Endothelial cell of umbilical vein (primary cell): ENCODE measurements at regions not wholly inside any gene's neighbourhood (a gene's known extent, or its start where the extent isn't known, plus 50 kb on each side); places are given as distances from the start of the nearest gene placed in this dataset.
"Not testable (repeated sequence)": the region's sequence is repeated elsewhere in the genome, so short reads cannot be mapped to it uniquely, and the experiment has no call there.

Experiments
- BruUV-seq: library from RNA; stranded (reverse); fragments of 400-500 nt; replicated peaks from 2 replicates; lab custom pipeline; 2021; lab: Mats Ljungman, UMichigan
- CTCF ChIA-PET: fragments of 300-600, 350-600 bp; sonication (Branson Sonifier 250); formaldehyde crosslinking; loops from one replicate; lab custom pipeline; 2021; ENCODE audit warnings: antibody characterized with exemption, inconsistent platforms; lab: Charles Lee
- POLR2A ChIA-PET: fragments of 300-600, 350-600 bp; sonication (Branson Sonifier 250); formaldehyde crosslinking; loops from one replicate; lab custom pipeline; 2021; ENCODE audit warnings: antibody characterized with exemption, inconsistent platforms; lab: Charles Lee
- DNase-seq: peaks from one replicate; pipeline ENCODE4 v3.0.0-alpha.2; 2011; ENCODE audit warnings: low read depth, low spot score
- FAIRE-seq: peaks from 2 replicates; lab custom pipeline; 2011; peaks lifted over from hg19 to GRCh38; lab: Jason Lieb, UNC
- H2AFZ ChIP-seq: 2 replicates; pipeline ENCODE4 v1.6.0; 2012; ENCODE audit warnings: low read depth, low read length, control low read depth, inconsistent platforms
- H3K27ac ChIP-seq: 2 replicates; pipeline ENCODE4 v1.5.1; 2011; ENCODE audit warnings: low read depth, mild to moderate bottlenecking, control low read depth, low read length, moderate library complexity; ENCODE audit not compliant: insufficient read depth
- H3K27me3 ChIP-seq, 2 experiments: 2 replicates each; pipeline versions ENCODE4 v1.6.0 to v1.6.1; 2011; ENCODE audit warnings: low read length in 2 of 2, mixed read lengths in 1 of 2; ENCODE audit not compliant: control insufficient read depth in 2 of 2, insufficient read depth in 2 of 2
- H3K36me3 ChIP-seq, 2 experiments: 2 replicates in 1 of 2; 3 replicates in 1 of 2; pipeline ENCODE4 v1.5.1; 2011; ENCODE audit warnings: low read length in 2 of 2, mild to moderate bottlenecking in 1 of 2, moderate library complexity in 1 of 2; ENCODE audit not compliant: control insufficient read depth in 2 of 2, insufficient read depth in 2 of 2; ENCODE audit errors: extremely low read depth in 1 of 2
- H3K4me1 ChIP-seq: 3 replicates; pipeline ENCODE4 v1.5.1; 2011; ENCODE audit warnings: mild to moderate bottlenecking, low read length; ENCODE audit not compliant: control insufficient read depth, insufficient read depth; ENCODE audit errors: extremely low read depth
- H3K4me2 ChIP-seq: 2 replicates; pipeline ENCODE4 v1.6.1; 2011; ENCODE audit warnings: low read length, control low read depth, mixed read lengths; ENCODE audit not compliant: insufficient read depth
- H3K4me3 ChIP-seq, 3 experiments: fragments of 200-600 bp in 1 of 3; sonication (generic), shearing (Covaris generic) in 1 of 3; replicated peaks in 1 of 3; 2 replicates each; pipeline ENCODE4 v1.5.1; 2011 to 2016; ENCODE audit warnings: control low read depth in 3 of 3, low read length in 3 of 3, mild to moderate bottlenecking in 2 of 3, inconsistent platforms in 1 of 3, low read depth in 1 of 3, moderate library complexity in 1 of 3; ENCODE audit not compliant: insufficient read depth in 1 of 3
- H3K79me2 ChIP-seq: 2 replicates; pipeline ENCODE4 v1.6.0; 2012; ENCODE audit warnings: low read length, inconsistent platforms; ENCODE audit not compliant: control insufficient read depth, insufficient read depth
- H3K9ac ChIP-seq: replicated peaks from 2 replicates; pipeline ENCODE3; 2011; ENCODE audit warnings: low read length, control low read depth; ENCODE audit not compliant: insufficient read depth; ENCODE audit errors: extremely low read depth
- H3K9me1 ChIP-seq: replicated peaks from 3 replicates; pipeline ENCODE4 v1.6.0; 2011; ENCODE audit warnings: mild to moderate bottlenecking, low read length; ENCODE audit not compliant: control insufficient read depth, insufficient read depth; ENCODE audit errors: extremely low read depth
- H3K9me3 ChIP-seq: replicated peaks from 2 replicates; pipeline ENCODE4 v1.5.1; 2012; ENCODE audit warnings: low read length, inconsistent platforms; ENCODE audit not compliant: control insufficient read depth, insufficient read depth
- H4K20me1 ChIP-seq: replicated peaks from 2 replicates; pipeline ENCODE3; 2011; ENCODE audit warnings: mild to moderate bottlenecking, low read length; ENCODE audit not compliant: control insufficient read depth, insufficient read depth; ENCODE audit errors: extremely low read depth
- CTCF ChIP-seq, 2 donors: IDR thresholded peaks; 1 replicate in 1 of 2; 2 replicates in 1 of 2; pipeline ENCODE4 v1.5.1; 2011; ENCODE audit warnings: low read length in 2 of 2, mild to moderate bottlenecking in 2 of 2, moderate library complexity in 2 of 2, control low read depth in 1 of 2, inconsistent platforms in 1 of 2, low read depth in 1 of 2; ENCODE audit not compliant: insufficient read depth in 1 of 2; ENCODE audit errors: extremely low read depth in 1 of 2
- EZH2 ChIP-seq: IDR thresholded peaks from 2 replicates; pipeline ENCODE4 v1.6.1; 2012; ENCODE audit warnings: borderline replicate concordance, low read depth, mild to moderate bottlenecking, moderate library complexity, low read length, inconsistent platforms; ENCODE audit not compliant: severe bottlenecking
- MAX ChIP-seq: IDR thresholded peaks from 2 replicates; pipeline ENCODE4 v1.6.1; 2011; ENCODE audit not compliant: insufficient read depth, insufficient read length
- dilution Hi-C: fragments of 300-500 bp; cut with MboI; formaldehyde crosslinking; loops from one replicate; pipeline ENCODE4 v1.15.0; 2019; ENCODE audit warnings: low sequenced_read_pairs; ENCODE audit not compliant: extremely low pct_ligation_motif_present
- intact Hi-C: fragments of 100-400 bp; cut with micrococcal nuclease; formaldehyde crosslinking; loops from one replicate; pipeline ENCODE4 v1.10.0; 2022

- FAIRE-seq (no peak), DNase-seq (no peak)
- Histone ChIP-seq H3K79me2 (no peaks in the 10 kb centered on the region), H3K36me3 (no peaks in the 10 kb centered on the region), H2AFZ (no peak overlapping the region), H3K4me1 (no peaks in the 10 kb centered on the region), H3K4me3 (no peak overlapping the region), H4K20me1 (no peaks in the 10 kb centered on the region), H3K27me3 (no peaks in the 10 kb centered on the region), H3K4me2 (no peak overlapping the region), H3K9me1 (no peaks in the 10 kb centered on the region), H3K9ac (no peak overlapping the region), H3K27ac (no peak overlapping the region), H3K9me3 (no peaks in the 10 kb centered on the region)
- intact Hi-C loops: no loop called here
- POLR2A ChIA-PET: no interaction called here
- CTCF ChIA-PET: no interaction called here
- dilution Hi-C loops: no loop called here
- no TSS peak for BruUV-seq
- no peak for TF ChIP-seq MAX
- TF ChIP-seq EZH2: no peak
- TF ChIP-seq CTCF (IDR thresholded peaks at IDR 0.05; ENCODE audit: extremely low read depth in 1 of 2, insufficient read depth in 1 of 2, low read depth in 1 of 2, low read length in 2 of 2): no peak
Measured at GRCh38 chr11:37442576-37442975, 844.5 kb upstream of the RAG2 start.

GRCh38 chr11:37431633-37432230 is 833.7 kb upstream of the RAG2 start:
- H4K20me1 ChIP-seq, FAIRE-seq, H3K79me2 ChIP-seq, POLR2A ChIA-PET, CTCF ChIA-PET, intact Hi-C loops, H3K27me3 ChIP-seq, dilution Hi-C loops, H3K4me3 ChIP-seq, BruUV-seq, DNase-seq, H3K27ac ChIP-seq, H3K9me1 ChIP-seq, H3K4me1 ChIP-seq, H3K9ac ChIP-seq, H3K4me2 ChIP-seq, H2AFZ ChIP-seq, H3K36me3 ChIP-seq, H3K9me3 ChIP-seq: not testable (repeated sequence)

GRCh38 chr11:37430966-37431632 is 833.1 kb upstream of the RAG2 start:
- POLR2A ChIA-PET, FAIRE-seq: not testable (repeated sequence)

More at GRCh38 chr11:37430966-37431632, 833.1 kb upstream of the RAG2 start:
- H3K27me3 ChIP-seq, intact Hi-C loops, H3K9ac ChIP-seq, H3K9me1 ChIP-seq, H3K36me3 ChIP-seq, DNase-seq, H3K27ac ChIP-seq, H2AFZ ChIP-seq, H3K9me3 ChIP-seq, H4K20me1 ChIP-seq, H3K4me1 ChIP-seq, BruUV-seq, H3K4me3 ChIP-seq, CTCF ChIA-PET, H3K79me2 ChIP-seq, H3K4me2 ChIP-seq, dilution Hi-C loops: not testable (repeated sequence)
